UCSD-AML1 (cell line): ENCODE measurements at regions not wholly inside any gene's neighbourhood (a gene's known extent, or its start where the extent isn't known, plus 50 kb on each side); places are given as distances from the start of the nearest gene placed in this dataset.
"Not testable (repeated sequence)": the region's sequence is repeated elsewhere in the genome, so short reads cannot be mapped to it uniquely, and the experiment has no call there.

Experiments used
- DNase-seq: peaks from one replicate; lab custom pipeline; 2025; ENCODE audit not compliant: unreplicated experiment; lab: John Stamatoyannopoulos, UW

DNA sequence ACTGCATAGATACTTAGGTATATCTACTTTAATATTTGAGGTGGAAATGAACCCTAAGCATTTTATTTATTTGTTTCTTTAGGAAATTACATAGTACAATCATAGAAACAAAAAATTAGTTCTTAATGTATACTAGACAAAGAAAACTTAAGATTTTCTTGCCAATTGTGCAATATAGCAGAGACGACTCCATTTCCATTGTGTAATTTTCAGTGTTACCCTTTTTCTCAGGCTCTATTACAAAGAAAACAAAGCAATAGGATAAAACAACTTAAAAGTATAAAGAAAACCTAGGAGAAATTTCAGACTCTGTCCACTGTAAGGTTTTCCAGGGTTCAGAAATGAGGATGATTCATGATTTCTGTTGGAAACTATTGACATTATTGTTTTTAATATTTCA is 89.0 kb upstream of the SERTAD2 start:
- no peak for DNase-seq

DNA sequence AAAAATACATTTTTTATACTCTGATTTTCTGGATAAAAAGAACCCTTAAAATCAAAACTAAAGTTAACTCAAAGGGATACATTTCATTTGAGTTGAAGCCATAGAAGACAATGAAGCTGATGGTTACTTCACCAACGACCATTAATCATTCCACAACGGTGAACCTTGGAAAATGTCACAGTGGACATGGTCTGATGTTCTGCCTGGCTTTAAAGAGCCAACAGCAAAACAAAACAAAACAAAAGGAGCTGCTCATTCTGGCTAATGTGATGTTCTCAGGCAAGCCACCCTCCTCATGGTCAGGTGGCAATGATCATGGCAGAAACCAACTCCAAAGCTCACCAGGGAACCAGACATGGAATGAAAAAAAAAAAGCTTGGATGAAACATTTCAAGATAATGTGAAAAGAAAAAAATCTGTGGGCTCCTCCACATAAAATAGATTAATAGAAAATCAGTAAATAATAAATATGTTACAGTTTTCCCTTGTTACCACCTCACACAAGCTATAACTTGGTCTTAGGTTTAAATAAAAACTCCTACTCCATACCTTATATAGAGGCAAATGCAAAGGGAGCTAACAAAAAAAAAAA is 90.1 kb upstream of the SERTAD2 start:
- DNase-seq: no peak

DNA sequence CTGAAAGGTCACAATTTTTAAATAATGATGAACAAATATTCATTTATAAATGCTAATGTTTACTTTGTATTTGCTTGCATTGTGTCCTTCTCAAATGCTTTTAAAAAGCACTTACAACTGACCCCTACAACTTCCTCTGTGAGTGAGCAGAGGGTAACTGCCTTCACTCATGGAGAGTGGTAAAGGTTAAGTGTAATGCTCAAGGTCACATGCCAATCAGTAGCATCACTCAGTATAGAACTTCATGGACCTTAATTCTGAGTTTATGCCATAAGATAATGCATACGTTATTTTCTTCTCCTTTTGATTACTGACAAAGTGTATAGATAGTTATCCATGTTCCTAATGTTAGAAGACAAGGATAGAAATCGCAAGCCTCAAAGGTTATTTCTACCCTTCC is 91.8 kb upstream of the SERTAD2 start:
- DNase-seq: no peak

DNA sequence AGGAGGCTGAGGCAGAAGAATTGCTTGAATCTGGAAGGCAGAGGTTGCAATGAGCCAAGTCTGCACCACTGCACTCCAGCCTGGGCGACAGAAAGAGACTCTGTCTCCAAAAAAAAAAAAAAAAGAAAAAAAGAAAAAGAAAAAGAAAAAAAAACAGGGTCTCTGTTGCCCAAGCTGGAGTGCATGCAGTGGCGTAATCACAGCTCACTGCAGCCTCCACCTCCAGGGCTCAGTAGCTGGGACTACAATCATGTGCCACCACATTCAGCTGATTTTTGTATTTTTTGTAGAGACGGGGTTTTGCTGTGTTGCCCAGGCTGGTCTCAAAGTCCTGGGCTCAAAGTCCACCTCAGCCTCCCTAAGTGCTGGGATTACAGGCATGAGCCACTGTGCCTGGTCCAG is 94.0 kb upstream of the SERTAD2 start:
- not testable (repeated sequence) for DNase-seq

DNA sequence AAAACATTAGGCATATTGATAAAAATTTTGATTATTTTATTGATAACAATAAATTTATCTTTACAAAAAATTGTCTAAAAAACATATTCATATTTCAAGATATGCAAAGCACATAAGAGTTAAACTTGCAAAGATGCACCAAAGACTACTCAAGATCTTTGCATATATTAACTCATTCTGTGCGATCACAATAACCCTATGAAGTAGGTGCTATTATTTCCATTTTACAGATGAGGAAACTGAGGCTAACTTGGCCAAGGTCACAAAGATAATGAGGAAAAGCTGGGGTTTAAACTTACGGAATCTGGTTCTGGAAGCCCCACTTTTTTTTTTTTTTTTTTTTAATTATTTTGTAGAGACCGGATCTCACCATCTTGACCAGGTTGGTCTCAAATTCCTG is 94.4 kb upstream of the SERTAD2 start:
- DNase-seq: no peak

DNA sequence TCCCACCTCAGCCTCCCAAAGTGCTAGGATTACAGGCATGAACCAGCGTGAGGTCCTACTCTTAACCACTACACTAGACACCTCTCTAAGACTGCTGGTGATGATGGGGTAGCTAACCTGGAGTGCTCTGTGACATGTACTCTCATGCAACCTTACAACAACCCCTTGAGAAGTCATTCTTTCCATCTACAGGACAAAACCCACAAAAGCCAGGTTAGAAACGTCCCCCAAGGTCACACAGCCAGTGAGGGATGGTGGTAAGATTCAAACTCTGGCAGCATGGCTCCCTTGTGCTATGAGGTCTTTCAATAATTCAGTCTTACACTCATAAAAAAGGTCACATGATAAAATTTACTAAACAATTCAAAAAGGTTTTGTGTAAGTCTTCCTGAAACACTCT is 94.8 kb upstream of the SERTAD2 start:
- no peak for DNase-seq

DNA sequence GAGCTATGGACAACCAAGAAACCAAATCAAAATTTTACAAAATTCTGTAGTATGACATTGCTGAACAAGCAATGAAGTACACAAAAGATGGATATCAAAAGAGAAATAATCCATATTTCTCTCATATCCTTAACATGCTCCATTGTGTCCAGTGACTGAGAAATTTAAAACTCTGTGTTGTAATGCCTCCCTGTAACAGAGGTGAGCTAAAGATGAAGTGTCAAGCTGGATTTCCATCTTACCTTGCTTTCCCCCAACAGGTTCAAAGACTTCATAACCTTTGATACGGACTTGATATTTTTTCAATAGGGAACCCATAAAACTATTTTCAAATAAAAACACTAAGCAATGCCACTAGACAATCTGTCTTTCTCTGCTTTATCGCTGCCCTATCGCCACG is 95.7 kb upstream of the SERTAD2 start:
- no peak for DNase-seq

DNA sequence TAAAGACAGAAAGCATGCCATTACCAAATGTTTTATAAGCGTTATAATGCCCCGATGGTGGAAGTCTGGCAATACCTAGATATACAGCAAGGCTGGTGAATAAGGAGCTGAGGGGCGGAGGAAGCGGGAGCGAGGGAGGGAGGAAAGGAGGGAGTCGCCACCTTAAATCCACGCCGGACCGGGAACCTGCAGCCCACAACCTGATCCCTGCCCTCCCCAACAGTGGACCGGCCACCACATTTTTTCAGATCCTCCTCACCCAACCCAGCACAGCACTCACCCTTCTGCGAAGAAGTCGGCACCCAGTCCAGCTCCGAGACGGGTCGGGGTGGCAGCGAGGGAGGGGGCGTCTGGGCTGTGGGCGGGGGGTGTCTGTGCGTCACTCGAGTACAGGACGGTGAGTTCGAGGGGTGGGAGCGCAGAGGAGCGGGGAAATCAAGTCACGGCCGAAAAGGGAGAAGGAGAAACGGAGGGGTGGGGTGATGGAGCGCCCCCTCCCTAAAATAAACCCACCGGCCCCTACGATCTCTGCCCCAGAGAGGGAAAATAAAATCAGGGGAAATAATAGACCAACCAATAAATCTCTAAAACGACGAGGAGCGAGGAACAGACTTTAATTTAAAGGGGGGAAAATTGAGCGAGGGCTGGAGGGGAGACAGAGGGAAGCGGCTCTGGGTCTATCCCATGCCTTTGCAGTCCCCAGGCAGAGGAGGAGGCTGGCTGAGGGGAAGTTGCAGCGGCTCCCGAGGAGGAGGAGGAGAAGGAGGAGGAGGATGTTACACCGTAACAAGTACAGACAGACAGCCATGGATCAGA is 96.5 kb upstream of the SERTAD2 start:
- DNase-seq: peak; percentile 59

DNA sequence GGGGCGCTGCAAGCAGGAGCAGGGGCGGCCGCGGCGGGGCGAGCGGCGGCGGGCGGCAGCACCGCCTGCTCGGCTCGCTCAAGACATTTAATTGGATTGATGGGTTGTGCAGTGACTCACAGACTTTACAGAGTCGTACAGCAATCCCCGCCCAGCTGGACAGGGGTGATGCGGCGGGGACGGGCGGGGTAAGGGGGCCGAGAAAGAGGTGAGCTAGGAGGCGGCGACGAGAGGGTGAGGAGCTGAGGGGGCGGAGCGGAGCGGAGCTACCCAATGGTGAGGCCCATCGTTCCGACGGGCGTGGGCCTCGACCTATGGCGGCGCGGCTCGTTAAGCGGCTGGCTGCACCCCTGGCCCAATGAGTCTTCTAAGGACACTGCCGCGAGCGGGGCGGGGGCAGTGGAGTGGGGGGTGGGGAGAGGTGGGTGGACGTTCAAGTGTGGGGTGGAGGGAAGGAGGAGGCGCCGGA is 97.1 kb upstream of the SERTAD2 start:
- DNase-seq: peak; percentile 99

DNA sequence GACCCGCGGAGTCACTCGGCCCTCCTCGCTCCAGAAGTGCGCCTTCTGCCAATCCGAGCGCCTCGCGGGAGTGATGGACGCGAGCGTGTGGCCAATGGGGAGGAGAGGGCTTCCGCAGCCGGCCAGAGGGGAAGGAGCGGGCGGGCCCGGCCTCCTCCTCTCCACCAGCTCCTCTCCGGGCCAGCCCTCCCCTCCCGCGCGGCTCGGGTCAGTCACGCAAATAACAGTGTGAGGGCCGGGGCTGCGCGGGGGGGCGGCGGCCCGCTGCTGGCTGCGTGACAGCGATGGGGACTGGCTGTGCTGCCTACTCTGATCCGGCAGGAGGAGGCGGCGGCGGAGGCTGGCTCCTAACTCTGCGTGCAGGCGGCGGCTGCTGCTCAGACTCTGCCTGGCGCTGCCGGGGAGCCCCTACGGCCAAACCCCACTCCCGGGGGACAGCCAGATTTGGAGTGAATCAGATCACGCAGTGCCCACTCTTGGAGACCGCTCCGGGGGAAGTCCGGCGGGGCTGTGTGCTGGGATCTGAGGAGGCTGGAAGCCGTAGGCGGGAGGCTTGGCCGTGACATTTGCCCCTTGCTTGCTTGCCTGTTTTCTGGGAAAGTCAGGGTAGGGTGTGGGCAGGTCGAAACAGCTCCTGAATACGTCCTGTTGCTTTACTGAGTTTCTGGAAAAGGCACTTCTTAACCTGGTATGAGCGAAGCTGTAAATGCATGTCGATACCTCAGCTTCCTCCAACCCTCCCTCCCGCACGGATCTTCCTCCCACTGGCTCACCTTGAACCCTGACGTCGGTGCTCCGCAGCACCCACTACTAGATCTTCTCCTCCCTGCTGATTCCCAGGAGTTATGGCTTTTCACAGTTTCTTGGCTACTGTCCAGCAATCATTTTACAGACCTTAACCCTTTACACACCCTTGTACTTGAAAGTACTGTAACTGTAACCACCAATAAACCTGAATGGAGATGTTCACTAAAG is 97.9 kb upstream of the SERTAD2 start:
- no peak for DNase-seq

DNA sequence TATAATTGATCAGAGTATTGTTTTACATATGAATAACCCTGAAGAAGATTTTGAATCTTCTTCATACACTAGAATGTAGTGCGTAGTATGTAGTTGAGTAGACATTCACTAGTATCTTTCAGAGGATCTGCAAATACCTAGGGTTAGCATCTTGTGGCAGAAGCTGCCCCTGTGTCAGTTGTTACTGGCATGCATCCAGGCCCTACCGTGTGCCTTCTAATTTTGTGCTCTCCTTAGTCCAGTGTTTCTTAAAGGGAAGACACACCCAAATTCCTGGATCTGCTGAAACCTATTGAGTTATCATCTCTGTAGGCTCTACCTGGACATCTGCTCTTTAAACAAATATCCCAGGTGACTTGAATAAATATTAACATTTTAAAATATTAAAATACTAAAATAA is 99.7 kb upstream of the SERTAD2 start:
- DNase-seq: no peak

DNA sequence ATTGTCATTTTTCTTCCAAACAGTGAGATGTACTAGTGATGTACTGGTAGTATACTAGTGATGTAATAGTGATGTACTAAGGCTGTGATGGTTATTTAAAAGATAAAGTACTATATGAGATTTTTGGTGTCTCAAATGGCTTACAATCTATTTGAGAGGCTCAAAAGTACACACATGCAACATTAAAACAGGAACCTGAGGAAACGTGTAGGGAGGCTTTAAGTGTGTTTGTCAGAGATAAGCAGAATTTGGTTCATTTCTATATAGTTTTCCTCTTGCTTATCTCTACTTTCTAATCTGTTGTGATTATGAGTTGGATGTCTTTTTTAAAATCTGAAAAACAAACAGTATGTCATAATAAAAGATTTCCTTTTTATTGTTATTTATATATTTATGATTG is 100.9 kb upstream of the SERTAD2 start:
- DNase-seq: no peak

DNA sequence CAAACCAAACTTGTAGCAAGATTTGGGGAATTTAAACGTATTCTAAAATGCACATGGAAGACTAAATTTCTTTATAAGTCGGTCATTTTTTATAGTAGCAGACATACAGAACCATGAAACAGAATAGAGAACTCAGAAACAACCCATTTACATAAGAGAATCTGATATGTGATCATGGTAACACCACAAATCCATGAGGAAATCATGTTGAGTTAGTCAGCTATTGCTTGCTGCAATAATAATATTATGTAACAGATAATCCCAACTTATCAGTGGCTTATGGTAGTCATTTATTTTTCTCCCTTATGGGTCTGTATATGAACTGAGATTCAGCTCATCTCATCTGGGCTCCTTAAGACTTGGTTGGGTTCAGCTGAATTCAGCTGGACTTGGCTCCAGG is 103.4 kb upstream of the SERTAD2 start:
- DNase-seq: no peak

DNA sequence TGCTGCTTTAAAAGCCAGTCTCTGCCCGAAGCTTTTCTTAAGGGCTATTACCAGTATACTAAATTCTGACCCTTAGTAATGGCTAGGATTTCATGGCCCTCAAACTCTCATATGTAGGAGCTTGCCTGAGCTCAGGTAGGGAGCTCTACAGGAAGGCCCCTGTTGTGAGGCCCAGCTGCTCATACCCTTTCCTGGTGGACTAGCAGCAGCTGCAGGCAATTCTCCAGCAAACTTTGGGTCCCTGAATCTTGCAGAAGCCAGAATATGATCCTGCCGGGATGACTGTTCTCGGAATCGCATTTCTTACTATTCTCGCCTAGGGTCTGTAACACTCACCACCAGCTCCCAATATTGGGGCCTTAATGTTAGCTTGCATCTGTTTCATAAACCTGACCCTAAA is 106.4 kb upstream of the SERTAD2 start:
- no peak for DNase-seq

DNA sequence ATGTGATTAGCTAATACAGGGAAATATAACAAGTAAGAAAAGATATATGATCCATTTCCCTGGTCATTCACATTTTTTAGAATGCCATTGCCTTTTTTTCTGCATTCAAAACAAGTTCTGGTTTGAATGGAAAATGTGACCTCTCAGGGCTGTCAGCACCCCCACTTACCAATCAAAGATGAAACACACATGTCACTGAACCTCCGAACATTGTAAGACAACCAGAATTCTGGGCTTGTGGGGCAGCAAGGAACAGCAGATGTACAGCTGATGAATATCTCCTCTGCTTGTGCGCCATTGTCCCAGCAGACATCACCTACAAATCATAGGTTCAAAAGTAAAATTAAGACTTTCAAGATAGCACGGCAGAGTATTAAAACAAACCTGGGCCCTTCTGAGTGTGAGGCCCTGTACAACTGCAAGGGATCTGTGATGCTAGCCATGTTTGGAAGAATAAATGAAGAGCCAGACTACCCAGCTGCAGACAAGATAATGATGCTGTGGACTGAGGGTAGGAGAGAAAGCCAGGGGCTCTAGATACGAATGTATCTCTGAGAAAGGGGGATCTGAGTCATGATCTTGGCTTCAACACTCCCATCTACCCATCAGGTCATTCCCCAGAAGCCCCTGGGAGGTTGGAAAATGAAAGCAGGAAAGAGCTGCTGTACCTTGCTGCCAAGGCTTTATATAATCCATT is 108.7 kb upstream of the SERTAD2 start:
- no peak for DNase-seq

DNA sequence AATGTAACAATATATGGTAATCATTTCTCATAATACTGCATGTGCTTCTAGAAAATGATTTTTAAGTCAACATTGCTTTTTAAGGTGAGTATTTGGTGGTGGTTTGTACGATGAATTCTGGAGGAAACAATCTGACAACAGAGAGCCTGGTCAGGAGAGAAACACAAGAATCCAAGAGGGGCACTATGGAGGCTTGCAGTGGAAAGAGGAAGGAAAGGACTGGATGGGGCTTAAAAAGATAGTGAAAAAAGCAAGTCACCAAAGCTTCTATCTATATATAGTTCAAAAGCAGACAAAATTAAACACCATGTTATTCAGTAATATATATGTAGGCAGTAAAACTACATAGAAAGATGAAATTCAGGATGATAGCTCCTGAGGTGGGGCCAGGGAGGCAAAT is 109.4 kb upstream of the SERTAD2 start:
- no peak for DNase-seq

DNA sequence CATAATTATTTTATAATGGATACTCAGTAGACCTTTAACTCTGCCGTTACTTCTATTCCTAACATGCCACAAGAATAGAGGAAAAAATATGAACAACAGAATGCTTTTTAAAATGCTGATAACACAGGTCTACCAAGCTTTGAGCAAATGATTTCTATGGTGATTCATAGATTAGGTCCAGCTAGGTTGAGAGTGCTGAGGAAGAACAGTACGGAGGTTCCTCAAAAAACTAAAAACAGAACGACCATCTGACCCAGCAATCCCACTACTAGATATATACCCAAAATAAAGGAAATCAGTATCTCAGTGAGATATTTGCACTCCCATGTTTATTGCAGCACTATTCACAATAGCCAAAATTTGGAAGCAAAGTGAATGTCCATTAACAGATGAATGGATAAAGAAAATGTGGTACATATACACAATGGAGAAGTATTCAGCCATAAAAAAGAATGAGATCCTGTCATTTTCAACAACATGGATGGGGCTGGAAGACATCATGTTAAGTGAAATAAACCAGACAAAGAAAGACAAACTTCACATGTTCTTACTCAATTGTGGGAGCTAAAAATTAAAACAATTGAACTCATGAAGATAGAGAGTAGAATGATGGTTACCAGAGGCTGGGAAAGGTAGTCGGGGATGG is 111.6 kb upstream of the SERTAD2 start:
- DNase-seq: no peak

DNA sequence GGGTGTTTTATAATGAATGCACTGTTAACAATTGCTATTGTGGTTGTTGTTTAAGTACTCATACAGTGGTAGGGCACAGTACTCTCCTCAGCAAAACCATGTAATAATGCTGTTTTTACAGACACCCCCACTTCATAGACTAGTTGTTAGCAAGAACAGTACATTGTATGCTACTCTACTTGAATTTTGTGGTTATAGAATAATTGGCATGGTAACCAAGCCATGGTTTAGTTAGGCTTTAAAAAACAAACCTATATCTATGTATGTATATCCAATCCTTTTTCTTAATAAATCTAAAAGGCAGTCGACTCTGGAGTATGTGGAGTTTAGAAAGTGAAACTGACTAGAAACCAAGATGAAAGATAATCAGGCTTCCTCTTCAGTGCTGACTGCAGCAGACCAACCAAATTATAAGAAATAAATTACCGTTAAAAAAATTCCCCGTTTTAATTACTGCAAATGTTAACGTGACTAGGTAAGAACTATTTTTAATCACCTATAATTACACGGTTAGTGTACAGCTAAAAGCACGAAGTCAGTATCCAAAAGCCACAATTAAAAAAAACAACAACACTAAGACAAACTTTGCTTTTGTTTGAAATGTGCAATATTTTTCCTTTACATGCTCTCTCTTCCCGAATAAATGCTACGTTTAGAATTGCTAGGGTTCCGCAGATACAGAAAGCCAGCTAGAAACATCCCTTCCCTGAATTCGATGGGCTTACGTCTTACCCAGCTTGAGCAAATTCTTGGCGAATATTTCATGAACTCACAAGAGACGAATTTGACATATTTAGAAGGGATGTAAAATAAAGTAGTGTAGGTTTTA is 113.3 kb upstream of the SERTAD2 start:
- no peak for DNase-seq

DNA sequence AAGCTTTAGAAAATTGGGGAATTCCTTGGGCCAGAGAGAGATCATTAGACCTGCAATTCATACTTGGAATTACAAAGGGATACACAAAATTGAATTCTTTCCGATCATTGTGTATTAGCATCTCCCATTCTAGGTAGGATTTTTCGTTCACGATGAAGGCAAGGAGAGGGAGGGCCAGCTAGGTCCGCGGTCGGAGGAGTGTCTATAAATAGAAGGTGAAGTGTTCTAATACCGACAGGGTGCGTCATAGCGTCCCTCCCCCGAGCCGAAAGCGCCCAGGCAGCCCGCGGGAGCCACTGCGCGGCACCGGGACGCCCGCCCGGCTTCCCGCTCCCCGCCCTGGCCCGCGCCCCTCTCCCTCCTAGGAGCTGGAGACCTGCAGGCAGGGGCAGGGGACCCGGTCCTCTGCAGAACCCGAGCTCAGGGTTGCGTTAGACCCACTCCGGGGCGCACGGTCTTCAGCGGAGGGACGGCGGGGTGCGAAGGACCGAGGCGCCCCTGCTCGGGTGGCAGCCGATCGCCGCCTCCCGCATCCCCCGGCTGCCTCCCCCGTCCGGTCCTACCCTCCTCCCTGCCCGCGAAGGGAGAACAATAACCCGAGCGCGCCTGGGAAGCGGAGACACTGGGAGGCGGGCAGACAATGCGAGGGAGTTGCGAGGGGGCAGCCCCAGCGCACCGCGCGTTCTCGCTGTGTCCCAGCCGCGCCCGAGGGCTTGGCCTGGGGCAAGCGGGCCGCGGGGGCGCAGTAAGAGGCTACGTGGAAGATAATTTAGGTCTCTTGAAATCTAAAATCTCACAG is 114.2 kb upstream of the SERTAD2 start:
- DNase-seq: peak; percentile 83
